ENCODE measurements at regions not wholly inside any gene's neighbourhood (a gene's known extent, or its start where the extent isn't known, plus 50 kb on each side); places are given as distances from the start of the nearest gene placed in this dataset.

GRCh38 chr15:77549576-77550288 lies 83.0 kb downstream of the LINGO1 start:
- intact Hi-C loops (cut with micrococcal nuclease), result loop anchor here (5.0 kb wide), 1 partner anchor 522 kb away; no protein-coding TSS in a partner anchor

GRCh38 chr15:77548589-77549557 lies 83.8 kb downstream of the LINGO1 start:
- FAIRE-seq (no peak), ATAC-seq (no peak)
- intact Hi-C loops (cut with micrococcal nuclease), result loop anchor here (5.0 kb wide), 1 partner anchor 522 kb away; no protein-coding TSS in a partner anchor
- TF ChIP-seq RBM39 (optimal IDR thresholded peaks at IDR 0.05; ENCODE audit: low read depth, low read length) (no peak), TAF7 (tag; IDR thresholded peaks at IDR 0.05) (no peak), BCOR (IDR thresholded peaks at IDR 0.05) (0 out of 2 replicates have a peak, but pooled peaks have one; percentile 43), HSF4 (CRISPR knock-in tag; IDR thresholded peaks at IDR 0.05; ENCODE audit: borderline replicate concordance) (no peak), ZFPM2 (CRISPR knock-in tag; IDR thresholded peaks at IDR 0.05) (no peak), CREM (IDR thresholded peaks at IDR 0.05; ENCODE audit: low read depth) (no peak), OTX1 (CRISPR knock-in tag; IDR thresholded peaks at IDR 0.05) (no peak), KDM5B (IDR thresholded peaks at IDR 0.05; ENCODE audit: insufficient replicate concordance, low read depth, low read length) (no peak), NR1H2 (CRISPR knock-in tag; IDR thresholded peaks at IDR 0.05) (no peak), ZNF41 (CRISPR knock-in tag; conservative IDR thresholded peaks at IDR 0.05) (no peak), ZNF24 (IDR thresholded peaks at IDR 0.05) (0 out of 2 replicates have a peak, but pooled peaks have one; percentile 4), STAG1 (CRISPR knock-in tag; IDR thresholded peaks at IDR 0.05; ENCODE audit: borderline replicate concordance) (no peak)
- TF ChIP-seq, protein P1, sequence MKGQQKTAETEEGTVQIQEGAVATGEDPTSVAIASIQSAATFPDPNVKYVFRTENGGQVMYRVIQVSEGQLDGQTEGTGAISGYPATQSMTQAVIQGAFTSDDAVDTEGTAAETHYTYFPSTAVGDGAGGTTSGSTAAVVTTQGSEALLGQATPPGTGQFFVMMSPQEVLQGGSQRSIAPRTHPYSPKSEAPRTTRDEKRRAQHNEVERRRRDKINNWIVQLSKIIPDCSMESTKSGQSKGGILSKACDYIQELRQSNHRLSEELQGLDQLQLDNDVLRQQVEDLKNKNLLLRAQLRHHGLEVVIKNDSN (CRISPR knock-in tag; IDR thresholded peaks at IDR 0.05), result 0 out of 2 replicates have a peak, but pooled peaks have one; percentile 13

More at GRCh38 chr15:77549576-77550288, 83.0 kb downstream of the LINGO1 start:
- Histone ChIP-seq H3K36me3 (ENCODE audit: control insufficient read depth, insufficient read depth, low read length) (no peaks in the 10 kb centered on the region), H3K4me2 (ENCODE audit: insufficient read depth, low read length) (no peak overlapping the region), H3K9me1 (ENCODE audit: control insufficient read depth, insufficient read depth, low read length) (no peaks in the 10 kb centered on the region), H3K9ac (ENCODE audit: insufficient read depth in 1 of 2, low read depth in 2 of 2, low read length in 2 of 2) (0 out of 4 replicates have a peak overlapping the region, but pooled peaks of 1 of the 2 experiments have one; percentile 2), H2AFZ (ENCODE audit: low read depth, low read length) (no peak overlapping the region), H3K27ac (ENCODE audit: extremely low read depth, low read depth, low read length) (no peak overlapping the region), H3K4me1 (replicated peaks in 1 of 2; ENCODE audit: control insufficient read depth in 2 of 2, insufficient read depth in 2 of 2, low read length in 2 of 2) (peaks cover 0 to 12% of the 10 kb centered on the region in 2 experiments; a peak in 4 of 5 replicates), H4K20me1 (replicated peaks; ENCODE audit: control insufficient read depth, insufficient read depth, low read length) (peaks cover 2% of the 10 kb centered on the region; the same call in 1 of the 2 replicates), H3K27me3 (ENCODE audit: control insufficient read depth in 2 of 2, insufficient read depth in 2 of 2, low read length in 2 of 2) (peaks cover 0 to 7% of the 10 kb centered on the region in 2 experiments; a peak in 3 of 5 replicates), H3K4me3 (no peak overlapping the region), H3K79me2 (ENCODE audit: control insufficient read depth, insufficient read depth, low read length) (no peaks in the 10 kb centered on the region), H3K9me3 (replicated peaks; ENCODE audit: control insufficient read depth, insufficient read depth, low read depth, low read length) (no peaks in the 10 kb centered on the region)
- FAIRE-seq (no peak), DNase-seq (ENCODE audit: extremely low read depth in 1 of 4, low spot score in 3 of 4) (no peak), ATAC-seq (no peak)
- WGBS (ENCODE audit: insufficient coverage, low coverage, missing lambda C conversion rate), result 2% methylated on average over 5 of the region's 5 CpGs
- no TSS peak for BruUV-seq (replicated peaks)
- POLR2A ChIA-PET, result no interaction called here
- in situ Hi-C loops (cut with MboI), result no loop called here
- TF ChIP-seq ZFP36 (IDR thresholded peaks at IDR 0.05; ENCODE audit: low read depth, low read length, partially characterized antibody) (peak; percentile 57), ZBED1 (IDR thresholded peaks at IDR 0.05) (no peak)
- CTCF ChIA-PET (ENCODE audit: low intra/inter-chr PET ratio), result no interaction called here

More at GRCh38 chr15:77548589-77549557, 83.8 kb downstream of the LINGO1 start:
- DNase-seq (ENCODE audit: extremely low read depth in 1 of 4, low spot score in 3 of 4), result no peak
- H4K20me1 ChIP-seq (replicated peaks; ENCODE audit: control insufficient read depth, insufficient read depth, low read length), result peaks cover 2% of the 10 kb centered on the region; the same call in 1 of the 2 replicates
- in situ Hi-C loops (cut with MboI), result no loop called here
- POLR2A ChIA-PET, result interaction anchor here (0.6 kb wide), 1 partner anchor 637 kb away, joined by 3 read pairs; no protein-coding TSS in a partner anchor
- no peaks in the 10 kb centered on the region for H3K9me3 ChIP-seq (replicated peaks; ENCODE audit: control insufficient read depth, insufficient read depth, low read depth, low read length)
- no peaks in the 10 kb centered on the region for H3K79me2 ChIP-seq (ENCODE audit: control insufficient read depth, insufficient read depth, low read length)
- no peaks in the 10 kb centered on the region for H3K9me1 ChIP-seq (ENCODE audit: control insufficient read depth, insufficient read depth, low read length)
- 0 out of 4 replicates have a peak overlapping the region, but pooled peaks of 1 of the 2 experiments have one; percentile 46 for H3K9ac ChIP-seq (ENCODE audit: insufficient read depth in 1 of 2, low read depth in 2 of 2, low read length in 2 of 2)
- CTCF ChIA-PET (ENCODE audit: low intra/inter-chr PET ratio), result no interaction called here
- H3K4me1 ChIP-seq (replicated peaks in 1 of 2; ENCODE audit: control insufficient read depth in 2 of 2, insufficient read depth in 2 of 2, low read length in 2 of 2), result peaks cover 0 to 12% of the 10 kb centered on the region in 2 experiments; a peak in 4 of 5 replicates
- H3K27ac ChIP-seq (ENCODE audit: extremely low read depth, low read depth, low read length), result no peak overlapping the region
- H2AFZ ChIP-seq (ENCODE audit: low read depth, low read length), result peak overlapping the region; percentile 33; the same call in 1 of the 2 replicates
- H3K4me3 ChIP-seq, result no peak overlapping the region
- no TSS peak for BruUV-seq (replicated peaks)
- WGBS (ENCODE audit: insufficient coverage, low coverage, missing lambda C conversion rate), result 24% methylated on average over 19 of the region's 23 CpGs
- H3K4me2 ChIP-seq (ENCODE audit: insufficient read depth, low read length), result no peak overlapping the region
- peaks cover 0 to 7% of the 10 kb centered on the region in 2 experiments; a peak in 3 of 5 replicates for H3K27me3 ChIP-seq (ENCODE audit: control insufficient read depth in 2 of 2, insufficient read depth in 2 of 2, low read length in 2 of 2)
- no peaks in the 10 kb centered on the region for H3K36me3 ChIP-seq (ENCODE audit: control insufficient read depth, insufficient read depth, low read length)

Measured in K562 (cell line).